GOT3 (cell line): ENCODE measurements at regions not wholly inside any gene's neighbourhood (a gene's known extent, or its start where the extent isn't known, plus 50 kb on each side); places are given as distances from the start of the nearest gene placed in this dataset.

Experiments used
- DNase-seq: peaks from one replicate; lab custom pipeline; 2025; ENCODE audit warnings: mixed read lengths; lab: John Stamatoyannopoulos, UW

GRCh38 chr5:133769842-133770241 is 157.5 kb upstream of the FSTL4 start:
- DNase-seq = no peak

GRCh38 chr5:133763744-133764143 is 151.4 kb upstream of the FSTL4 start:
- DNase-seq = no peak

GRCh38 chr5:133761632-133762031 is 149.3 kb upstream of the FSTL4 start:
- no peak for DNase-seq

- DNase-seq = no peak
These were observed 148.2 kb upstream of the FSTL4 start for GRCh38 chr5:133760532-133760931.

- no peak for DNase-seq
These were observed 146.3 kb upstream of the FSTL4 start for GRCh38 chr5:133758641-133759040.

- no peak for DNase-seq
These were observed 145.1 kb upstream of the FSTL4 start for GRCh38 chr5:133757396-133757945.

GRCh38 chr5:133756756-133757155 is 144.4 kb upstream of the FSTL4 start:
- DNase-seq = no peak

- DNase-seq = no peak
These were observed 143.7 kb upstream of the FSTL4 start for GRCh38 chr5:133756036-133756435.

GRCh38 chr5:133754575-133755169 is 142.3 kb upstream of the FSTL4 start:
- DNase-seq = no peak

- DNase-seq = no peak
These were observed 141.5 kb upstream of the FSTL4 start for GRCh38 chr5:133753856-133754255.

GRCh38 chr5:133751846-133752245 is 139.5 kb upstream of the FSTL4 start:
- no peak for DNase-seq

GRCh38 chr5:133751421-133751820 is 139.1 kb upstream of the FSTL4 start:
- no peak for DNase-seq

GRCh38 chr5:133750856-133751255 is 138.5 kb upstream of the FSTL4 start:
- no peak for DNase-seq

- no peak for DNase-seq
These were observed 138.0 kb upstream of the FSTL4 start for GRCh38 chr5:133750356-133750755.

- DNase-seq = no peak
These were observed 137.1 kb upstream of the FSTL4 start for GRCh38 chr5:133749331-133749985.

- no peak for DNase-seq
These were observed 134.5 kb upstream of the FSTL4 start for GRCh38 chr5:133746834-133747233.

- DNase-seq = no peak
These were observed 132.6 kb upstream of the FSTL4 start for GRCh38 chr5:133744960-133745308.

GRCh38 chr5:133744051-133744959 is 132.0 kb upstream of the FSTL4 start:
- no peak for DNase-seq

GRCh38 chr5:133742431-133742988 is 130.2 kb upstream of the FSTL4 start:
- DNase-seq = no peak

GRCh38 chr5:133741818-133742355 is 129.5 kb upstream of the FSTL4 start:
- DNase-seq = no peak

- DNase-seq = no peak
These were observed 129.1 kb upstream of the FSTL4 start for GRCh38 chr5:133741396-133741795.

- DNase-seq = no peak
These were observed 126.9 kb upstream of the FSTL4 start for GRCh38 chr5:133739181-133739780.
